Middle frontal gyrus (tissue), 1 donor: ENCODE measurements at regions not wholly inside any gene's neighbourhood (a gene's known extent, or its start where the extent isn't known, plus 50 kb on each side); places are given as distances from the start of the nearest gene placed in this dataset.

Experiments used
- DNase-seq: peaks from one replicate; pipeline ENCODE4 v3.0.0-alpha.2; 2015; ENCODE audit warnings: low spot score; ENCODE audit errors: extremely low spot score

DNA sequence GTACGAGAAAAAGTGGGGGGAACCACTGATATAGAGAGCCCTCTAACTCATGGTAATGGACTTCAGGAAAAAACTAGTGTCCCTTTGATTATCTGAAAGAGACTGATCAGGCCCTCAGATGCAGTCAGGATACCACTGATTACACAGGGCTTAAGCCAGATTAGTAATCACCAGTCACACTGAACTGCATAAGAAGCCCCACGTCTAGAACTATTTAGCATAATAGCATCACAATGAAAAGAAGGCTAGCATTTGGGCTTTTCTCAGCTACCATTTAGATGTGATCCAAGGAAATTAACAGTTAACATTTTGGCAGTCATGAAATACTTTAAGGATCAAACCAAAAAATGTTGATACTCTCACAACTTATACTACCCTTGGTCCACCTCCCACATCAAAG lies 813.1 kb upstream of the POU3F3 start:
- no peak for DNase-seq

DNA sequence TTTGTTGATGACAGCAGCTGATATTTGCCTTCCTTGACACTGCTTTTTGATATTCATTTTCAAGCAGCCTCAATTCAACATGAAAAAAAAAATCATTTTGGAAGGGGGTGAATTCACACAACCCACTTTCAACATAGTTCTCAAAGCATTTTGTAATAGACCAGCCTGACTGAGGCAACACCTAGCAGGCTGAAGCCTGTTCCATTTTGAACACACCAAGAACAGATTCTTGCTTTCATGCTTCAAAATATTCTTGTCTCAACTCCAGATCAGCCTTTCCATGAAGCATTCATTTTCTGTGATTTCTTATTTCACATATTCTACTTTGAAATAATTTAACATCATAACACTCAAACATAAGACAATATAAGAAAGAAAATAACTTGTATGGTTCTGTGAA lies 812.6 kb upstream of the POU3F3 start:
- DNase-seq = no peak

- DNase-seq = no peak
These were observed 810.1 kb upstream of the POU3F3 start for GRCh38 chr2:104043864-104044263.

- DNase-seq = no peak
These were observed 808.8 kb upstream of the POU3F3 start for GRCh38 chr2:104045071-104045470.

DNA sequence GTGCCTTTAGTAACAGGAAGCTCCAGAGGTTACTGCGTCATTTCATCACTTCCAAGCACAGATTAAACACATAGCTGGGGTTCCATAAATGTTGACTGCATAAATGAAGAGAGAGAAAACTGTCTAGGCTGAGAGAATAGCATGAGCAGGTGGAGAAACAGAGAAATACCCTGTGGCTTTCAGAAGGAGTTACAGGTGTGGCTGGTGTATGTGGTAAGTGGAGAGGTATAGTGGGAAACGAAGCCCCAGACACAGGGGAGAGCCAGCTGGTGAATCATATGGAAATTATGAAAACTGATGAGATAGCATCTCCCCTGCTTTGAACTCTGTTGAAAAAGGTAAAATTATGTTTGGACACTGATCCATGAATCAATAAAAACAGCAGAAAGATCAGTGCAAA lies 807.4 kb upstream of the POU3F3 start:
- no peak for DNase-seq

DNA sequence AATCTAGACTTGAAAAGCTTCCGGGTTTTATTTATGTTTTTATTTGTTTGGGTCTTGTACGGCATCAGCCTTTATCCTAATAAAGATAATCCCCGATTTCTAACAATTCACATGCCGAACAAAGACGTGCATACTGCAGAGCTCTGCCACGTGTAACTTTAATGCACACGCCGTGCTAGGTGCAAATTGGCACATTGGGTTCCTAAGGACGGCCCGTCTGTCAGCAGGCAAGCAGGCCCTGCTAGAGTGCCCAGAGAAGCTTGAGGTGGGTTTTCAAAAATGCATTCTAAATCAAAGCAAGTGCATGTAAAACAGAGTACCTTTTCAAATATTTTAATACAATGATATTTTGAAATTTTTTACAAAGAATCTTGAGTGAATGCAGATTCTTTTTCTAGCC lies 806.4 kb upstream of the POU3F3 start:
- DNase-seq = no peak

DNA sequence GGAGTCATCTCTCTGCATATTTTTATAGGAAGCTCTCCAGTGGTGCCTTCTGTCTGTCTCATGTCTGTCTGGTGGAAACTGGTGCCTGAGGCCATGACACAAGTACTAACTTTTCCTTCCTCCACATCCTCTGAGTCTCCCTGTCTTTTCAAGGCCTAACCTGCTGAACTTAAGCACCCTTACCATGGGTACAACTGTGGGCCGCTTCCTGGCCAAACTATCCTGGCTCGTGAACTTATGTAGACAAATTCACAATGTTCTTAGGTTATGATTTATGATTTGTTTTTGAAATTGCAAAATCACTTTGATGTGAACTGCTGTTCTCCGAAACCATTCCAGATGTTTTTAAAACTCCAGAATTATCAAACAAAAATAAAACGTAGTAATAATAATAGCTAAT lies 804.5 kb upstream of the POU3F3 start:
- DNase-seq = no peak

DNA sequence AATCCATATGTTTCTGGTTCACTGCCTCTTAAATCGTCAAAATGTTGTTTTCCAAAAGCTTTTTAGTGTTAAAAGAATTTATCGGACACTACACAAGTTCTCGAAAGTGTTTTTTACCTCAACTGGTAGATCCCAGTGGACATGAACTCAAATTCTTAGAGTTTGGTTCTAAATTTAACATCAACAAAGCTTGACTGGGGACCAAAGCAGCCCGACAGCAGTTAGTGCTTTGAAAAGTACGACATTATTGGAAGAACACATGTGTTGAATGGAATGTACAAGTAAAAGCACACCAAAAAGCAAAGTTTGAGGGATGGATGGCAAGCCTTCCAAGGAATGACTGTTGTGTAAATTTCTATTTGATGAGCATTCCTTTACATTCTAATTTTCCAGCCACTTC lies 803.9 kb upstream of the POU3F3 start:
- no peak for DNase-seq

GRCh38 chr2:104050656-104051242 lies 803.2 kb upstream of the POU3F3 start:
- no peak for DNase-seq

GRCh38 chr2:104051766-104052165 lies 802.1 kb upstream of the POU3F3 start:
- no peak for DNase-seq

DNA sequence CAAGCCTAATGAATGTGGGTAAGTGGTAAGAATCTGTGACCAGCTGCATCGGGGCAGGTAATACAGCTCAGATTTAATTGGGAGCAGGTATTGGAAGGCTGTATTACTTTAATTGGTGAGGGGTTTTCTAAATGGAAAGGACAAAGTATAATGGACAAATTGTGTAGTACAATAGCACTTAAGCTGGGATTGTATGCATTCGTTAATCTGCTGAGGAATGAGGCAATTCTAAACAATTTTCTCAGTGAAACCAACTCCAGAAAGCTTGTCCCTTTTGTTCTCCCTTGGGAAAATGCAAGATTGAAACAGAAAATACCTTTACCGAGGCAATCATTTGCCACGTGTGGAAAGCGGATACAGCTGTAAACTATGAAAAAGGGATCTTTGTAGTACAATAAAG lies 801.6 kb upstream of the POU3F3 start:
- DNase-seq = no peak

- no peak for DNase-seq
These were observed 797.5 kb upstream of the POU3F3 start for GRCh38 chr2:104056451-104056850.

DNA sequence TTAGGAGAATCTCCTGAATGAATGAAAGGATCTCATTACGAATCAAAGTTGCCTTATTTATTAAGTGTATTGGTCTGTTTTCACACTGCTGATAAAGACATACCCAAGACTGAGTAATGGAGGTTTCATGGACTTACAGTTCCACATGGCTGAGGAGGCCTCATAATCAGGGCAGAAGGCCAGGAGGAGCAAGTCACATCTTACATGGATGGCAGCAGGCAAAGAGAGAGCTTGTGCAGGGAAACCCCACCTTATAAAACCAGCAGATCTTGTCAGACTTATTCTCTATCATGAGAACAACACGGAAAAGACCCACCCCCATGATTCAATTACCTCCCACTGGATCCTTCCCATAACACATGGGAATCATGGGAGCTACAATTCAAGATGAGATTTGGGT lies 785.2 kb upstream of the POU3F3 start:
- DNase-seq = no peak

DNA sequence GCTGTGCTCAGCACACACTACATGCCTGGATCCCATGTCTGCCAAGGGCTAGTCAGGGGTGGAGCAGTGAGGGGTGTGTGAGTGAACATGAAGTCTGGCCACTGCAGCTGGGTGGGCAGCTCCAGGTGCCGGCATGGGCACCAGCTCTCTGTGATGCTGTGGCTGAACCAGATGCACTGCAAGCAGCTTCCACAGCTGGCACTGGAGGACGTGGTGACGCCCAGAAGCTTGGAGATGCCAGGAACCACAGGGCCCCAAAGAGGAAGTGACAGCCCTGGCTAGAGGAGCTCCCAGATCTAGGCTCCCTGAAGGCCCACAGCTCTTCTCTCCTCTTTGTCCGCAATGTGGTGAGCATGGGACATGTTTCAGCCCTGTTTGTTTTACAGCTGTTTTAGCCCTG lies 776.3 kb upstream of the POU3F3 start:
- DNase-seq = no peak

DNA sequence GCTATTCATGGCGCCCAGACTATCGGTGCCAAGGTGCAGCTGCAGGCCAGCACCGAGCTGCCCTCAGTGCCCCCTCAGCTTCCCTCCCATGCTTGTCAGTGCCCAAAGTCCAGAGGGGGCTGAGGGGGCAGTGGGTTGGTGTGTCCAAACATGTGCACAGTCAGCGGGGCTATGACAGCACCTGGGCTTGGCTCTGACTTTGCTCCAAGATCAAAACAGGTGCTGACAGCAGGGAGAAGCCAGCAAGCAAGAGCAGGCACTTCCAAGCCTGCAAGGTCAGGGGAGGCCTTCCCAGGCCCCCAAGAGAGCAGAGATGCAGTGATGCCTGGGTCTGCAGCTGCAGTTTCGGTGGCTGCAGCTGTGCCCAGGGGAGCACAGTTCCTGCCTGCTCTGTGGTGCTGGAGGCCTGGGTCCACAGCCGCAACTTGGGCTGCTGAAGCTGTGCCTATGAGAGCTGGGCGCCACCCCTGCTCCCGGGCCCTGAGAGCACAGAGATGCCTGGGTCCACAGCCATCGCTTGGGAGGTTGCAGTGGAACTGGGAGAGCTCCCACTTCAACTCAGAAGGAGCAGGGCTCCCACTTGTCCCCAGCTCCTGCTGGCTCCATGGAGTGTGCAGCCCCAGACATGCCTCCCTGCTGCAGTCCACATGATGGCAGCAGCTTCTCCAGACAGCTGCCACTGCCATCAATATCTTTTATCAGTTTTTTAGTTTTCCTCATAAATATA lies 775.3 kb upstream of the POU3F3 start:
- no peak for DNase-seq

- no peak for DNase-seq
These were observed 765.2 kb upstream of the POU3F3 start for GRCh38 chr2:104088745-104089144.

- DNase-seq = no peak
These were observed 763.5 kb upstream of the POU3F3 start for GRCh38 chr2:104090407-104090806.

DNA sequence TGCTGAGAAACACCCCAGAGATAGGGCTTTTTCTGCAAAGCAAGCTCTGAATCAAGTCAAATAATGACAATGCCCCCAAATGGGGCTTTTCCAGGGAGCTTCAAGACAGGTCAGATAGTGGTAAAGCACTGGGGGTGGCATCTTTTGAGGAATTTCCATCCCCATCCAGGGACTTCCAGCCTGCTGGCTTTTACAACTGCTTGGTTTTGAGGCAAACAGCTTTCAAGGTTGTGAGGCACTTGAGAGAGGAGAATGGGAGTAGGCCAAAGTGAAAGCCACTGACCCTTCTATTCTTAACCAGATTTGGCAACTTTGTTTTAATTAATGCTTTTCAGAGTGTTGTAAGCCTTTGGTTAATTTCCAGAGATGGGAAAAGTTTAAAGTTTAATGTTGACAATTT lies 762.0 kb upstream of the POU3F3 start:
- DNase-seq = no peak

- no peak for DNase-seq
These were observed 761.0 kb upstream of the POU3F3 start for GRCh38 chr2:104092886-104093285.

- no peak for DNase-seq
These were observed 751.3 kb upstream of the POU3F3 start for GRCh38 chr2:104102615-104103014.

GRCh38 chr2:104109356-104109755 lies 744.6 kb upstream of the POU3F3 start:
- DNase-seq = no peak

DNA sequence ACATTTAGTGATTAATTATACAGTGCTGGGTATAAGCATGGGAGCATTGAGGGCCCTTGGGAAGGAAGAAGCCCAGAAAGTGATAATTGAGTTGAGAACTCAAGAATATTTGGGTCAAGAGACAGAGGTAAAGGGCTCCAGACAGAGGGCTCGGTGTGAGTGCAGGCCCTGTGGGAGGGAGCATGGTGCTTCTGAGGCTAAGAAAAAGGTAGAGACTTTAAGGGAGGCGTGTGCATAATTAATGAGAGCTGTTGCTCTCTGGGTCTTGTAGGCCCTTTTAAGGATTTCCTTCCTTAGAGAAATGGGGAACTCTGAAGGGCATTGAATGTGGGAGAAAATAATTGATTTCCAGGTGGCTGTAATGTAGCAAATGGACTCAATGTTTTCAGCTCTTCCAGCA lies 735.0 kb upstream of the POU3F3 start:
- no peak for DNase-seq

GRCh38 chr2:104120171-104120570 lies 733.7 kb upstream of the POU3F3 start:
- no peak for DNase-seq
